Activated B cell treated with CpG ODN at 0.5 μM for 24 hours (primary cell): ENCODE measurements at regions not wholly inside any gene's neighbourhood (a gene's known extent, or its start where the extent isn't known, plus 50 kb on each side); places are given as distances from the start of the nearest gene placed in this dataset.

Experiments used
- ATAC-seq: fragments of 200-7000 bp; cut with Tn5 transposase; one replicate; pipeline ENCODE4 v1.10.0; 2021; ENCODE audit warnings: low read depth, mild to moderate bottlenecking, moderate library complexity
- CTCF ChIA-PET: fragments of 350-600 bp; sonication (Branson Sonifier 250); formaldehyde crosslinking; loops from one replicate; lab custom pipeline; 2021; ENCODE audit warnings: antibody characterized with exemption; lab: Charles Lee
- POLR2A ChIA-PET: fragments of 350-600 bp; sonication (Branson Sonifier 250); formaldehyde crosslinking; loops from one replicate; lab custom pipeline; 2021; ENCODE audit warnings: antibody characterized with exemption; lab: Charles Lee
- DNase-seq: peaks from one replicate; pipeline ENCODE4 v3.0.0; 2022
- H3K27ac Mint-ChIP-seq: one replicate; pipeline ENCODE4 v1.8.0; 2020; ENCODE audit warnings: mixed read lengths
- H3K27me3 Mint-ChIP-seq: one replicate; pipeline ENCODE4 v1.8.0; 2021; ENCODE audit warnings: mixed read lengths
- H3K36me3 Mint-ChIP-seq: one replicate; pipeline ENCODE4 v1.8.0; 2021; ENCODE audit warnings: low read depth, mixed read lengths
- H3K4me1 Mint-ChIP-seq: one replicate; pipeline ENCODE4 v1.8.0; 2021; ENCODE audit warnings: mixed read lengths
- H3K4me3 Mint-ChIP-seq: one replicate; pipeline ENCODE4 v1.8.0; 2020; ENCODE audit warnings: mild to moderate bottlenecking, mixed read lengths
- H3K9me3 Mint-ChIP-seq: one replicate; pipeline ENCODE4 v1.8.0; 2020; ENCODE audit warnings: mixed read lengths
- intact Hi-C: fragments of 100-400 bp; cut with micrococcal nuclease; formaldehyde crosslinking; loops from one replicate; pipeline ENCODE4 v1.15.1; 2024
- TF ChIP-seq, protein P1 (sequence below): fragments of 200-600 bp; IDR thresholded peaks from one replicate; pipeline ENCODE4 v1.8.0; 2022; ENCODE audit warnings: antibody characterized with exemption, mild to moderate bottlenecking

DNA sequence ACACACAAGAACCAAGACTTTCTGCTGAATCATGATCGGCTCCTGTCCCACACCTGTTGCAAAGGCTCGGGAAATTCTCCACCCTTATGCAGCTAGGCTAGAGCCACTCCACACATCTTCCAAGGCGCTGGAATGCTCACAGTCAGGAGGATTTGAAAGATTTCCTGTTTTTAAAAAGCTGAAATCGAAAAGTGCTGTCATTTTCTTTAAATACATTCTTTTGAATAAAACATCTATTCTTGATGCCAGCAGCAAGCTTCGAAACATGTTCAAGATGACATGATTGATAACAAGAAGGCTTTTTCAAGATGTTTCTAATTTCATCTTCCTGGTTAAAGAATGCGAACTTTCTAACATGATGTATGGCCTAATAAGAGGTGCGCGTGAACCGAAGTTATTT, 219.7 kb upstream of the CDH5 start:
- no peak overlapping the region for H3K4me3 Mint-ChIP-seq
- H3K36me3 Mint-ChIP-seq, result no peaks in the 10 kb centered on the region
- ATAC-seq, result no peak
- H3K4me1 Mint-ChIP-seq, result no peaks in the 10 kb centered on the region
- intact Hi-C loops, result no loop called here
- POLR2A ChIA-PET, result no interaction called here
- CTCF ChIA-PET, result no interaction called here
- no peak for DNase-seq
- TF ChIP-seq, protein P1, sequence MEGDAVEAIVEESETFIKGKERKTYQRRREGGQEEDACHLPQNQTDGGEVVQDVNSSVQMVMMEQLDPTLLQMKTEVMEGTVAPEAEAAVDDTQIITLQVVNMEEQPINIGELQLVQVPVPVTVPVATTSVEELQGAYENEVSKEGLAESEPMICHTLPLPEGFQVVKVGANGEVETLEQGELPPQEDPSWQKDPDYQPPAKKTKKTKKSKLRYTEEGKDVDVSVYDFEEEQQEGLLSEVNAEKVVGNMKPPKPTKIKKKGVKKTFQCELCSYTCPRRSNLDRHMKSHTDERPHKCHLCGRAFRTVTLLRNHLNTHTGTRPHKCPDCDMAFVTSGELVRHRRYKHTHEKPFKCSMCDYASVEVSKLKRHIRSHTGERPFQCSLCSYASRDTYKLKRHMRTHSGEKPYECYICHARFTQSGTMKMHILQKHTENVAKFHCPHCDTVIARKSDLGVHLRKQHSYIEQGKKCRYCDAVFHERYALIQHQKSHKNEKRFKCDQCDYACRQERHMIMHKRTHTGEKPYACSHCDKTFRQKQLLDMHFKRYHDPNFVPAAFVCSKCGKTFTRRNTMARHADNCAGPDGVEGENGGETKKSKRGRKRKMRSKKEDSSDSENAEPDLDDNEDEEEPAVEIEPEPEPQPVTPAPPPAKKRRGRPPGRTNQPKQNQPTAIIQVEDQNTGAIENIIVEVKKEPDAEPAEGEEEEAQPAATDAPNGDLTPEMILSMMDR, result no peak
- H3K9me3 Mint-ChIP-seq, result no peaks in the 10 kb centered on the region
- peaks cover 9% of the 10 kb centered on the region for H3K27me3 Mint-ChIP-seq
- H3K27ac Mint-ChIP-seq, result no peak overlapping the region

DNA sequence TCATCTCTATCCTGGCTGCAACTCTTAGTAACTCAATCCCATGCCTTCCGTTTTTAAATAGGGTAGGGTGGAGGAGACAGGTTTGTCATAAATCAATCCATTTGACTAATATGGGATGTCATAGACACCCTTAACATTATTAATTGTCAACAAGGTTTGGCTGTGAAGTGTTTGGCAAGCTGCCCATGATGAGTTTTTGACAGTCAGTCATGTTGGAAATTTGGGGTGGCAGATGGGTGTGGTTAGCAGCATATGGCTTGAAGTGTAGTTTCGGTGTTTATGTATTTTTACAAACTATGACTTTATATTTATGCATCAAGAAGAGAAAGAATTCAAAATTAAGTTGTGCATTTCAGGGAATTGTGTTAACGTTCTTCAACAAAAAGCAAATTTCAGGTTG, 221.8 kb upstream of the CDH5 start:
- Mint-ChIP-seq H3K36me3 (no peaks in the 10 kb centered on the region), H3K4me3 (no peak overlapping the region), H3K27ac (no peak overlapping the region), H3K9me3 (no peaks in the 10 kb centered on the region), H3K27me3 (peaks cover 9% of the 10 kb centered on the region), H3K4me1 (no peaks in the 10 kb centered on the region)
- intact Hi-C loops, result no loop called here
- DNase-seq (no peak), ATAC-seq (no peak)
- TF ChIP-seq, protein P1, result no peak
- ChIA-PET CTCF (no interaction called here), POLR2A (no interaction called here)

DNA sequence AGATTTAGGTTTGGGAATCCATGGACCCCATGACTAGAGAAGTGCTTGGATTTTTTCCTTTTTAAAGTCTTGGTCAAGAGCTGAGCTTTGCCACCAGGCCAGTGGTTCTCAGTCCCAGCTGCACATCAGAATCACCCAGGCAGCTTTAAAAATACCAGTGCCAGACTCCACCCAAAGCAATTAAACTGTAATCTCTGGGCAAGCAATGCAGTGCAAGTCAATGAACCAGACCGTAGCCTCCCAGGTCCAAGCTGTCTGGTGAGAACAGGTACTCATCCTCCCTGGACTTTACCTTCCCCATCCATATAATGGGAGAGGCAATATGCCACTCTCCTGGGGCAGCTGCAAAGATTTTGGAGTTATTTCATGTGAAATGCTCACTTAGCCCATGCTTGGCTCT, 223.1 kb upstream of the CDH5 start:
- peaks cover 6% of the 10 kb centered on the region for H3K27me3 Mint-ChIP-seq
- ATAC-seq, result no peak
- H3K27ac Mint-ChIP-seq, result no peak overlapping the region
- H3K36me3 Mint-ChIP-seq, result no peaks in the 10 kb centered on the region
- no peaks in the 10 kb centered on the region for H3K9me3 Mint-ChIP-seq
- CTCF ChIA-PET, result no interaction called here
- no peak overlapping the region for H3K4me3 Mint-ChIP-seq
- TF ChIP-seq, protein P1, result no peak
- H3K4me1 Mint-ChIP-seq, result no peaks in the 10 kb centered on the region
- intact Hi-C loops, result no loop called here
- POLR2A ChIA-PET, result no interaction called here
- DNase-seq, result no peak

DNA sequence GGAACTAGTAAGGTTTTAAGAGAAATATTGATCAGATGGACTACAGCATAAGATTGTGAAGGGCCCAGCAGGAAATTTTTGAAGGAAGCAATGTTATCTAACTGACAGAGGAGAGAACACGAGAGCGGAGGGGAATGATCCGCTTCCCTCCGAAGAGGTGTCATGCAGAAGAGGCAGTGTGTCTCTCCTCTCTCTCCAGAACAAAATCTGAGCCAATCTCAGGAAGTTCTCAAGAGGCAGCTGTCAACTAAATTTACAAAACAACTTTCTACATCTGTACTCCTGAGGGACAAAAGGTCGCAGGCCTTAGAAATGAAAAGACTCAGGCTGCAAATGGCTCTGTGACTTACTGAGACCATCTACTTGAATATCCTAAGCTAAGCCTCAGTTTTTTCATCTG, 224.6 kb upstream of the CDH5 start:
- Mint-ChIP-seq H3K27me3 (peaks cover 6% of the 10 kb centered on the region), H3K4me3 (no peak overlapping the region), H3K4me1 (no peaks in the 10 kb centered on the region), H3K9me3 (no peaks in the 10 kb centered on the region), H3K27ac (no peak overlapping the region), H3K36me3 (no peaks in the 10 kb centered on the region)
- ChIA-PET POLR2A (no interaction called here), CTCF (no interaction called here)
- TF ChIP-seq, protein P1, result no peak
- DNase-seq, result no peak
- ATAC-seq, result no peak
- intact Hi-C loops, result no loop called here

DNA sequence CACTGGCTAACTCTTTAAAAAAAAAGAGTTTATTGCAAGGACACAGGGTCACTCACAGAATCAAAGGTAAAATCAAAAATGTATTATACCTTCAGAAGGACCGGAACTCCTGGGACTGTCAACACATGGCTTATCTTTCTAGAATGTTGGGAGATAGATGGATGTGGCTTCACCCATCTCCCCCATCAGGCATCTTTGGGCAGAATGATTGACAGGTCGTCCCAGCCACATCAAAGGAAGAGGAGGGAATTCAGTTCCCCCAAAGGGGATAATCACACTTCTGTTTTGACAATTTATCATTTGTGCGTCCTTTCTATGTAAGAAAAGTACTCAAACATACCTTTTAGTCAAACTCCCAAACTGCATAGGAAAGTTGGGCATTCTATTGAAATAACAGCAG, 228.6 kb upstream of the CDH5 start:
- Mint-ChIP-seq H3K36me3 (no peaks in the 10 kb centered on the region), H3K4me1 (no peaks in the 10 kb centered on the region)

More for the DNA sequence above, 228.6 kb upstream of the CDH5 start:
- no peak overlapping the region for H3K4me3 Mint-ChIP-seq
- no peak for ATAC-seq
- ChIA-PET CTCF (no interaction called here), POLR2A (no interaction called here)
- H3K27ac Mint-ChIP-seq, result no peak overlapping the region
- H3K27me3 Mint-ChIP-seq, result peaks cover 4% of the 10 kb centered on the region
- no peak for DNase-seq
- H3K9me3 Mint-ChIP-seq, result no peaks in the 10 kb centered on the region
- intact Hi-C loops, result no loop called here
- TF ChIP-seq, protein P1, result no peak
